ENCODE measurements at regions not wholly inside any gene's neighbourhood (a gene's known extent, or its start where the extent isn't known, plus 50 kb on each side); places are given as distances from the start of the nearest gene placed in this dataset.

DNA sequence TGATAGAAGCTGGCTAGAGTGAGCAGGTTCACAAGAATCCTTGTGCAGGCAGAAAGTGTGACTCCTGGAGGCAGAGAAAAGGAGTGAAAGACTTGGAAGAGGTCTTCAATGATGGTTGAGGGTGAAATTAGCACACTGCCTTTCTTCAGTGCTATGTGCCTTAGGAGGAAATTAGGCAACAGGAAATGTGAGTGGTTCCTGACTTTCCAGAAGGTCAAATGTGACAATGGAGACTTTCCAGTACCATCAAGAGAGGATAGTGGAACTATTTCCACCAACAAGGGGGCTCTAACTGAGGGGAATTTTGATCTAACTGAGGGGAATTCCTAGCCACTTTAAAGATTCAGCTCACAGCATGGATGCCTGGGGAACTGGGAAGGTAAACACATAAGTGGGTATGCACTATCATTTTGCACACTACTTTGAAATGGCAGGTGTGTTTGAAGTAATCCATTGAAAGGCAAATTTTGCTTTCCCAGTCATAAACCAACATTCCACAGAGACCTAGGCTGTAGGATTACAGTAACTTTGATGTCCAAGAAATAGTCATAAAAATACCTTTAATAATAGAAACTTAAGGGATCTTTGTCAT lies 90.0 kb downstream of the PERP start:
- Histone ChIP-seq H3K79me2 (ENCODE audit: low read length) (no peaks in the 10 kb centered on the region), H3K9ac (ENCODE audit: low read length) (no peak overlapping the region), H2AFZ (ENCODE audit: low read length) (no peak overlapping the region), H3K27ac (ENCODE audit: low read length) (no peak overlapping the region), H3K9me2 (replicated peaks; ENCODE audit: insufficient read depth, low read length) (no peaks in the 10 kb centered on the region), H3K9me3 (ENCODE audit: low read length) (no peaks in the 10 kb centered on the region), H3K4me2 (ENCODE audit: low read depth, low read length, poor library complexity, severe bottlenecking) (no peak overlapping the region), H3K4me1 (ENCODE audit: low read length) (no peaks in the 10 kb centered on the region), H3K4me3 (ENCODE audit: low read length) (no peak overlapping the region), H3K27me3 (ENCODE audit: low read length) (no peaks in the 10 kb centered on the region), H4K20me1 (ENCODE audit: insufficient read depth, low read depth, low read length) (no peaks in the 10 kb centered on the region), H3K36me3 (ENCODE audit: insufficient read depth, low read length) (no peaks in the 10 kb centered on the region)
- no peak for DNase-seq

DNA sequence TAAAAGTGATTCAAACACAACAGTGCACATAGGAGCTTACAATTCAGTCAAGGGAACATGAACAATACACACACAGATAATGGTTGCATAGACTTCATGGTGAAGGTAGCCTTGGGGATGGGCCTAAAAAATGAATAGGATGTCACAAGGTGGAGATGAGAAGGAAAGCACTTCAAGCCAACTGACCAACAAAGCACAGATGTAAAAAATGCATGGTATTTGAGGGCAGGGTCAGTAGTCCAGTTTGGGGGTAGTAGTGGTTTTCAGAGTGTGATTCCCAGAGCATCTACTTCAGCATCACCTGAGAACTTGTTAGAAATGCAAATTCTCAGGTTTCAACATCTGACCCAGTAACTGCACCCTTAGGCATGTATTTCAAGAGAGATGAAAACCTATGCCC lies 88.9 kb downstream of the PERP start:
- H4K20me1 ChIP-seq (ENCODE audit: insufficient read depth, low read depth, low read length) = no peaks in the 10 kb centered on the region
- no peak overlapping the region for H2AFZ ChIP-seq (ENCODE audit: low read length)
- no peak overlapping the region for H3K4me2 ChIP-seq (ENCODE audit: low read depth, low read length, poor library complexity, severe bottlenecking)
- H3K27me3 ChIP-seq (ENCODE audit: low read length) = no peaks in the 10 kb centered on the region
- no peaks in the 10 kb centered on the region for H3K79me2 ChIP-seq (ENCODE audit: low read length)
- no peak overlapping the region for H3K9ac ChIP-seq (ENCODE audit: low read length)
- H3K4me3 ChIP-seq (ENCODE audit: low read length) = no peak overlapping the region
- no peaks in the 10 kb centered on the region for H3K9me3 ChIP-seq (ENCODE audit: low read length)
- H3K9me2 ChIP-seq (replicated peaks; ENCODE audit: insufficient read depth, low read length) = no peaks in the 10 kb centered on the region
- H3K4me1 ChIP-seq (ENCODE audit: low read length) = no peaks in the 10 kb centered on the region
- no peak for DNase-seq
- H3K27ac ChIP-seq (ENCODE audit: low read length) = no peak overlapping the region
- no peaks in the 10 kb centered on the region for H3K36me3 ChIP-seq (ENCODE audit: insufficient read depth, low read length)

DNA sequence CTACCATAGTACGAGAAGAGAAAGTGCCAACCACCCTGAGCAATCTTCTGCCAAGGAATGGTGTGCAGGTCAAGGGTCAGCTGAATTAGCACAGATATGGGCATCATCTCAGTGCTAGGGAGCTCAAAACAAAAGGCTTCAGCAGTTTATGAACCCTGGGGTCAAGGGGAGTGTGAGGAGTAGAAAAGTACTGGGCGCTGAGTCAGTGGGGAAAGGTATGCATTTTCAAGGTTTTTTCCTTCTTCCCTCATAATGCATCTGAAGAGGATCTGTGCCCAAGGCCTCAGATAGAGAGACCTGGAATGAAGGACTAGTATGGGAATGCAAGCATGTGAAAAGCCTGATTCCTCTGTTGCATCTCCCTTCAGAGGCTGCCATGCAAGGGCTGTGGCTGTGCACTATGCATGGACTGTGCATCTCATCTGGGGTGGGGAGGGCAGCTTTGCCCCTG lies 81.7 kb downstream of the PERP start:
- Histone ChIP-seq H3K4me1 (ENCODE audit: low read length) (no peaks in the 10 kb centered on the region), H3K4me2 (ENCODE audit: low read depth, low read length, poor library complexity, severe bottlenecking) (no peak overlapping the region), H2AFZ (ENCODE audit: low read length) (no peak overlapping the region), H3K4me3 (ENCODE audit: low read length) (no peak overlapping the region), H3K27me3 (ENCODE audit: low read length) (no peaks in the 10 kb centered on the region), H3K27ac (ENCODE audit: low read length) (no peak overlapping the region), H3K36me3 (ENCODE audit: insufficient read depth, low read length) (no peaks in the 10 kb centered on the region), H3K9me3 (ENCODE audit: low read length) (no peaks in the 10 kb centered on the region), H3K79me2 (ENCODE audit: low read length) (no peaks in the 10 kb centered on the region), H4K20me1 (ENCODE audit: insufficient read depth, low read depth, low read length) (no peaks in the 10 kb centered on the region), H3K9me2 (replicated peaks; ENCODE audit: insufficient read depth, low read length) (no peaks in the 10 kb centered on the region), H3K9ac (ENCODE audit: low read length) (no peak overlapping the region)
- no peak for DNase-seq

DNA sequence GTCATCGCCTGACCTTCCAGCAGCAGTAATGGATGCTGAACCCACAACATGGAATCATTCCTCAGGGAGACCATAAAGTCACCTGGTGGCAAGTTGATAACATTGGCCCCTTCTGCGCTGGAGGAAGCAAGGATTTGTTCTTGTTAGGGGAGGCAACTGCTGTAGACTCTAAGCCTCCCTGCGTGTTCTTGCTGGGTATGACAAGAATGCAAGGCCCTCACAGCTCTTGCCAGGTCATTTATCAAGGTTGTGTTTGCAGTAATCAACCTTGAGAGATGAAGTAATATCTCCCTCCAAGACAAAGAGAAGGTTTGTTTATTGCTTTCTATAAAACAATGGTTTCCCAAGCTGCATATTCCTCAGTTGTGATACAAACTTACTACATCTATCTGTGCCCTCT lies 80.9 kb downstream of the PERP start:
- H3K36me3 ChIP-seq (ENCODE audit: insufficient read depth, low read length) = no peaks in the 10 kb centered on the region
- H3K27ac ChIP-seq (ENCODE audit: low read length) = no peak overlapping the region
- H3K27me3 ChIP-seq (ENCODE audit: low read length) = no peaks in the 10 kb centered on the region
- H3K79me2 ChIP-seq (ENCODE audit: low read length) = no peaks in the 10 kb centered on the region
- H3K4me3 ChIP-seq (ENCODE audit: low read length) = no peak overlapping the region
- no peak for DNase-seq
- H3K9ac ChIP-seq (ENCODE audit: low read length) = no peak overlapping the region
- H2AFZ ChIP-seq (ENCODE audit: low read length) = no peak overlapping the region
- no peaks in the 10 kb centered on the region for H3K9me3 ChIP-seq (ENCODE audit: low read length)
- no peak overlapping the region for H3K4me2 ChIP-seq (ENCODE audit: low read depth, low read length, poor library complexity, severe bottlenecking)
- no peaks in the 10 kb centered on the region for H3K9me2 ChIP-seq (replicated peaks; ENCODE audit: insufficient read depth, low read length)
- H4K20me1 ChIP-seq (ENCODE audit: insufficient read depth, low read depth, low read length) = no peaks in the 10 kb centered on the region
- no peaks in the 10 kb centered on the region for H3K4me1 ChIP-seq (ENCODE audit: low read length)

DNA sequence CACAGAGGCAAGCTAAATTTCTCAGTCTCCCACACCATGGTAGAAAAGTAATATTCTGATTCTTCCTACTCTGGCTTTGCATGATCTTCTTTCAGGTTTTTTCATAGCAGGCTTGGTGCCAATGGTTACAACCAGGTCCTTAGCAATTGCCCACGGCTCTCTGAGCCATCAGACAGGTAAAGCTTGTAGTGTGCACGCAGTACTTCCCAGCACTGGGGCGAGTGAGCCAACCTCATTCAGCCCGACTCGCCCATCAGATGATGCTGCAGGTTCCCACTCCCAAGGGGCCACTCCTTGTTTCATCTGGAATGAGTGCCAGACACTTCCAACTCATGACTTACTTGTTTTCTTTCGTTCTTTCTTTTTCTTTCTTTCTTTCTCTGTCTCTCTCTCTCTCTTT lies 78.3 kb downstream of the PERP start:
- Histone ChIP-seq H3K9me2 (replicated peaks; ENCODE audit: insufficient read depth, low read length) (no peaks in the 10 kb centered on the region), H2AFZ (ENCODE audit: low read length) (no peak overlapping the region)

DNA sequence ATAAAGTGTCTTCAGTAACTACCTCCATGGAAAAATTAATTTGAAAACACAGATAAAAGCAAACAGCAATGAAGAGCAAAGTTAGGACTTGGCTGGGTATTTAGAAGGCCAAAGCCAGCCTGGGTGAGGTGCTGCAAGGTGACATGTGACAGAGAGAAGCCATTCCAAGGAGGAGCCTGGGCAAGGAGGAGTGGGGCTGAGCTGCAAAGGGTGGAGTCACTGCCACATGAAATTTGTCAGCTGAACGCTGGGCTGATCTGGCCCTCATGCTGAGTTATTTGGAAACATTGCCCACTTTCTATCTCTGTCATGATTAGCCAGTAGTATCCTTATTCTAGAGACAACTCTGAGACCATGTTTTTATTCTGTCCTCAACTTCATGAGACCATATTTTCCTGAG lies 76.3 kb downstream of the PERP start:
- Histone ChIP-seq H2AFZ (ENCODE audit: low read length) (no peak overlapping the region), H3K9me2 (replicated peaks; ENCODE audit: insufficient read depth, low read length) (no peaks in the 10 kb centered on the region), H3K79me2 (ENCODE audit: low read length) (no peaks in the 10 kb centered on the region), H3K9me3 (ENCODE audit: low read length) (no peaks in the 10 kb centered on the region), H3K9ac (ENCODE audit: low read length) (no peak overlapping the region), H3K4me2 (ENCODE audit: low read depth, low read length, poor library complexity, severe bottlenecking) (no peak overlapping the region), H3K4me1 (ENCODE audit: low read length) (no peaks in the 10 kb centered on the region), H3K27ac (ENCODE audit: low read length) (no peak overlapping the region), H3K36me3 (ENCODE audit: insufficient read depth, low read length) (no peaks in the 10 kb centered on the region), H3K27me3 (ENCODE audit: low read length) (no peaks in the 10 kb centered on the region), H3K4me3 (ENCODE audit: low read length) (no peak overlapping the region), H4K20me1 (ENCODE audit: insufficient read depth, low read depth, low read length) (no peaks in the 10 kb centered on the region)
- no peak for DNase-seq

More for the DNA sequence above, 78.3 kb downstream of the PERP start:
- no peak overlapping the region for H3K4me3 ChIP-seq (ENCODE audit: low read length)
- H3K4me1 ChIP-seq (ENCODE audit: low read length) = no peaks in the 10 kb centered on the region
- H3K27ac ChIP-seq (ENCODE audit: low read length) = no peak overlapping the region
- H3K9ac ChIP-seq (ENCODE audit: low read length) = no peak overlapping the region
- DNase-seq = no peak
- no peaks in the 10 kb centered on the region for H3K36me3 ChIP-seq (ENCODE audit: insufficient read depth, low read length)
- H3K4me2 ChIP-seq (ENCODE audit: low read depth, low read length, poor library complexity, severe bottlenecking) = no peak overlapping the region
- H3K27me3 ChIP-seq (ENCODE audit: low read length) = no peaks in the 10 kb centered on the region
- no peaks in the 10 kb centered on the region for H3K9me3 ChIP-seq (ENCODE audit: low read length)
- no peaks in the 10 kb centered on the region for H4K20me1 ChIP-seq (ENCODE audit: insufficient read depth, low read depth, low read length)
- no peaks in the 10 kb centered on the region for H3K79me2 ChIP-seq (ENCODE audit: low read length)

DNA sequence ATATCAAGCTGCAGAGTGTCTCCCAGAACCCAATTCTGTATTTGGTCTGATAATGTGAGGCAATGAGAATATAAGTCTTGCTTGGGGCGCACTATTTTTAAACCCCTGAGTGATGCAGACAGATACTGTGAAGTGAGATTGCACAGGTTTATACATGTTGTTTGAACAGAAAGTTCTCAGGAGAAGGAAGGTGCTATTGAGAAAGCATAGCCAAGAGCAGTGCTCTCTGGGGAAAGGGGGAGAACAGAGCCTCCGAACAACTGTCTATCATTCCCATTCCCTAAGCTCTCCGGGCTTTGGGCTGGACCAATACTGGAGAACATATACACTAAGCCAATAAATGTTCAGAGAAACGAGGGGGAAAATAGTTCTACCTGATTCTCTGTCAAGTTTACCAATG lies 75.8 kb downstream of the PERP start:
- H3K9me2 ChIP-seq (replicated peaks; ENCODE audit: insufficient read depth, low read length) = no peaks in the 10 kb centered on the region
- H3K9me3 ChIP-seq (ENCODE audit: low read length) = no peaks in the 10 kb centered on the region
- no peaks in the 10 kb centered on the region for H4K20me1 ChIP-seq (ENCODE audit: insufficient read depth, low read depth, low read length)
- H3K27ac ChIP-seq (ENCODE audit: low read length) = no peak overlapping the region
- no peak overlapping the region for H3K9ac ChIP-seq (ENCODE audit: low read length)
- H3K36me3 ChIP-seq (ENCODE audit: insufficient read depth, low read length) = no peaks in the 10 kb centered on the region
- no peak overlapping the region for H3K4me3 ChIP-seq (ENCODE audit: low read length)
- no peaks in the 10 kb centered on the region for H3K4me1 ChIP-seq (ENCODE audit: low read length)
- H3K79me2 ChIP-seq (ENCODE audit: low read length) = no peaks in the 10 kb centered on the region
- no peak overlapping the region for H2AFZ ChIP-seq (ENCODE audit: low read length)
- no peak for DNase-seq
- no peaks in the 10 kb centered on the region for H3K27me3 ChIP-seq (ENCODE audit: low read length)
- no peak overlapping the region for H3K4me2 ChIP-seq (ENCODE audit: low read depth, low read length, poor library complexity, severe bottlenecking)

DNA sequence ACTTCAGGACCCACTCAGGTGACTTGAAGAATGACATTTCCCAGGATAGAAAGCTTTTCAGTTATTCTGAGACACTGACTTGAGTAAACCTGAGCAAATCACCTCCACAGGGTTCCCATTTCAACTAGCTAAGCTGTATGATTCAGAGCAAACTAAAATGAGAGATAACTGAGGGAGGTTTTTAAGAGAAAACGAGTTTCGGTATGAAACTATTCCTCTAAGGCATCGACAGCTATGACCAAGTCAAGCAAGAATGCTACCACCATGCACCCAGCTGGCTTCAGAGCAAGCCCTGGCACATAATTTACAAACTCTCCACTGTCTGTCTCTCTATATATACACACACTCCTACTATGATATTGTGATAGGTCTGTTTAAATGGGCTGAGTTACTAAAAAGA lies 75.4 kb downstream of the PERP start:
- H3K9me3 ChIP-seq (ENCODE audit: low read length) = no peaks in the 10 kb centered on the region

DNA sequence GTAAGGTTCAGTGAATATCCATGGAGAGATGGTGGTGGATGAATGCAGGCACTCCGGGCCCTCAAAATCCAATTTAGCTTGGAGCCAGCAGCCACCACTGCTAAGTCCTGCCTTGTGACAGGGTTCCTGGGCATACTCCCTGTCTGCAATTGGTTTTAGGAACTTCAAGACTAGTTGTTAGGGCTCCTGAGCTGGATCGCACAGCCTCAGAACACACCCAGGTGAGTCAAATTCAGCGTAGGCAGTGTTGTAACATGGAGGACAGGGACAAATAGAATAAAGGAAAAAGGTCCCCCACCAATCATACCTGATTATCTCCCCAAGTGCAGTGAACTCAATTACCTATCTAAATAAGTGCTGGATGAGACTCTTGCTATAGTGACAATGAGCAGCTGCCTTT lies 74.6 kb downstream of the PERP start:
- H2AFZ ChIP-seq (ENCODE audit: low read length) = no peak overlapping the region
- H3K4me1 ChIP-seq (ENCODE audit: low read length) = no peaks in the 10 kb centered on the region
- H3K27ac ChIP-seq (ENCODE audit: low read length) = no peak overlapping the region
- no peaks in the 10 kb centered on the region for H3K36me3 ChIP-seq (ENCODE audit: insufficient read depth, low read length)
- no peak overlapping the region for H3K4me2 ChIP-seq (ENCODE audit: low read depth, low read length, poor library complexity, severe bottlenecking)
- no peak overlapping the region for H3K9ac ChIP-seq (ENCODE audit: low read length)
- H3K9me2 ChIP-seq (replicated peaks; ENCODE audit: insufficient read depth, low read length) = no peaks in the 10 kb centered on the region
- DNase-seq = no peak
- H4K20me1 ChIP-seq (ENCODE audit: insufficient read depth, low read depth, low read length) = no peaks in the 10 kb centered on the region
- H3K27me3 ChIP-seq (ENCODE audit: low read length) = no peaks in the 10 kb centered on the region
- H3K9me3 ChIP-seq (ENCODE audit: low read length) = no peaks in the 10 kb centered on the region
- no peaks in the 10 kb centered on the region for H3K79me2 ChIP-seq (ENCODE audit: low read length)
- no peak overlapping the region for H3K4me3 ChIP-seq (ENCODE audit: low read length)

More for the DNA sequence above, 75.4 kb downstream of the PERP start:
- Histone ChIP-seq H4K20me1 (ENCODE audit: insufficient read depth, low read depth, low read length) (no peaks in the 10 kb centered on the region), H2AFZ (ENCODE audit: low read length) (no peak overlapping the region), H3K79me2 (ENCODE audit: low read length) (no peaks in the 10 kb centered on the region), H3K9me2 (replicated peaks; ENCODE audit: insufficient read depth, low read length) (no peaks in the 10 kb centered on the region), H3K4me3 (ENCODE audit: low read length) (no peak overlapping the region), H3K4me1 (ENCODE audit: low read length) (no peaks in the 10 kb centered on the region), H3K27ac (ENCODE audit: low read length) (no peak overlapping the region), H3K9ac (ENCODE audit: low read length) (no peak overlapping the region), H3K36me3 (ENCODE audit: insufficient read depth, low read length) (no peaks in the 10 kb centered on the region), H3K27me3 (ENCODE audit: low read length) (no peaks in the 10 kb centered on the region), H3K4me2 (ENCODE audit: low read depth, low read length, poor library complexity, severe bottlenecking) (no peak overlapping the region)
- no peak for DNase-seq

All from Karpas-422 (cell line).